WTC11 (cell line): ENCODE measurements at regions not wholly inside any gene's neighbourhood (a gene's known extent, or its start where the extent isn't known, plus 50 kb on each side); places are given as distances from the start of the nearest gene placed in this dataset.

Source experiments
- ATAC-seq: fragments of 200-7000 bp; cut with Tn5 transposase; 2 replicates; pipeline ENCODE4 v1.10.0; 2021; ENCODE audit warnings: mild to moderate bottlenecking, moderate library complexity
- CTCF ChIA-PET: fragments of 300-600 bp; sonication (Branson Sonifier 250); formaldehyde crosslinking; loops from one replicate; lab custom pipeline; 2021; ENCODE audit warnings: antibody characterized with exemption; lab: Charles Lee
- POLR2A ChIA-PET: fragments of 350-600 bp; sonication (Branson Sonifier 250); formaldehyde crosslinking; loops from one replicate; lab custom pipeline; 2021; ENCODE audit warnings: antibody characterized with exemption; lab: Charles Lee
- DNase-seq: peaks from one replicate; pipeline ENCODE4 v3.0.0; 2021; ENCODE audit warnings: low spot score
- H3K27ac Mint-ChIP-seq: 2 replicates; pipeline ENCODE4 v1.8.0; 2021; ENCODE audit warnings: mixed read lengths
- H3K27me3 Mint-ChIP-seq: 2 replicates; pipeline ENCODE4 v1.8.0; 2021; ENCODE audit warnings: low read depth, mild to moderate bottlenecking, moderate library complexity, mixed read lengths
- H3K36me3 Mint-ChIP-seq: 2 replicates; pipeline ENCODE4 v1.8.0; 2021; ENCODE audit warnings: mixed read lengths
- H3K4me1 Mint-ChIP-seq: 2 replicates; pipeline ENCODE4 v1.8.0; 2022; ENCODE audit warnings: mixed read lengths
- H3K4me3 Mint-ChIP-seq: 2 replicates; pipeline ENCODE4 v1.8.0; 2021; ENCODE audit warnings: mild to moderate bottlenecking, moderate library complexity, mixed read lengths
- H3K9me3 Mint-ChIP-seq: 2 replicates; pipeline ENCODE4 v1.8.0; 2021; ENCODE audit warnings: mixed read lengths
- ATF1 ChIP-seq: sonication (generic); formaldehyde crosslinking; IDR thresholded peaks from 2 replicates; pipeline ENCODE4 v1.8.1; 2023; ENCODE audit warnings: mild to moderate bottlenecking, moderate library complexity, missing genetic modification reagents
- CBFB ChIP-seq: sonication (generic); formaldehyde crosslinking; IDR thresholded peaks from 2 replicates; pipeline ENCODE4 v1.8.1; 2022; ENCODE audit warnings: mild to moderate bottlenecking, low read depth, missing genetic modification reagents
- CREB1 ChIP-seq: sonication (generic); formaldehyde crosslinking; IDR thresholded peaks from 2 replicates; pipeline ENCODE4 v1.8.0; 2023; ENCODE audit warnings: mild to moderate bottlenecking, missing genetic modification reagents
- FOXJ3 ChIP-seq: sonication (generic); formaldehyde crosslinking; IDR thresholded peaks from 2 replicates; pipeline ENCODE4 v1.9.0; 2021; ENCODE audit warnings: missing genetic modification reagents, mild to moderate bottlenecking, borderline replicate concordance
- FOXP1 ChIP-seq: sonication (generic); formaldehyde crosslinking; IDR thresholded peaks from 2 replicates; pipeline ENCODE4 v1.8.0; 2022; ENCODE audit warnings: missing genetic modification reagents, mild to moderate bottlenecking, moderate library complexity, borderline replicate concordance
- GTF2I ChIP-seq: fragments of 250-450 bp; sonication (Bioruptor Pico); conservative IDR thresholded peaks from 2 replicates; pipeline ENCODE4 v1.4.0; 2021; ENCODE audit warnings: mild to moderate bottlenecking
- IRF2 ChIP-seq: sonication (generic); formaldehyde crosslinking; IDR thresholded peaks from 2 replicates; pipeline ENCODE4 v1.8.0; 2022; ENCODE audit warnings: low read depth, missing genetic modification reagents, borderline replicate concordance
- JAZF1 ChIP-seq: fragments of 250-450 bp; sonication (Bioruptor Pico); IDR thresholded peaks from 2 replicates; pipeline ENCODE4 v1.9.0; 2021; ENCODE audit warnings: moderate library complexity, mild to moderate bottlenecking, inconsistent platforms
- JUN ChIP-seq: sonication (generic); formaldehyde crosslinking; IDR thresholded peaks from 2 replicates; pipeline ENCODE4 v1.8.0; 2023; ENCODE audit warnings: mild to moderate bottlenecking, missing genetic modification reagents
- KAT7 ChIP-seq: sonication (generic); formaldehyde crosslinking; IDR thresholded peaks from 2 replicates; pipeline ENCODE4 v1.8.1; 2023; ENCODE audit warnings: missing genetic modification reagents, mild to moderate bottlenecking, borderline replicate concordance
- NR2C2 ChIP-seq: sonication (generic); formaldehyde crosslinking; IDR thresholded peaks from 2 replicates; pipeline ENCODE4 v1.8.0; 2022; ENCODE audit warnings: mild to moderate bottlenecking, missing genetic modification reagents
- RORB ChIP-seq: fragments of 250-450 bp; sonication (Bioruptor Pico); IDR thresholded peaks from 2 replicates; pipeline ENCODE4 v1.9.0; 2021; ENCODE audit warnings: mild to moderate bottlenecking
- SMAD3 ChIP-seq: sonication (generic); formaldehyde crosslinking; IDR thresholded peaks from 2 replicates; pipeline ENCODE4 v1.8.0; 2022; ENCODE audit warnings: missing genetic modification reagents, mild to moderate bottlenecking, borderline replicate concordance
- SMAD4 ChIP-seq: sonication (generic); formaldehyde crosslinking; IDR thresholded peaks from 2 replicates; pipeline ENCODE4 v1.8.0; 2022; ENCODE audit warnings: mild to moderate bottlenecking, missing genetic modification reagents
- SP1 ChIP-seq: sonication (generic); formaldehyde crosslinking; conservative IDR thresholded peaks from 2 replicates; pipeline ENCODE4 v1.8.1; 2022; ENCODE audit warnings: missing genetic modification reagents
- ZNF121 ChIP-seq: sonication (generic); formaldehyde crosslinking; IDR thresholded peaks from 2 replicates; pipeline ENCODE4 v1.8.0; 2023; ENCODE audit warnings: missing genetic modification reagents
- TF ChIP-seq, protein P1 (sequence below): sonication (generic); formaldehyde crosslinking; IDR thresholded peaks from 2 replicates; pipeline ENCODE4 v1.8.0; 2022; ENCODE audit warnings: missing genetic modification reagents
- TF ChIP-seq, protein P2 (sequence below): sonication (generic); formaldehyde crosslinking; conservative IDR thresholded peaks from 2 replicates; pipeline ENCODE4 v1.8.1; 2022; ENCODE audit warnings: mild to moderate bottlenecking, missing genetic modification reagents
- TF ChIP-seq, protein P3 (sequence below): sonication (generic); formaldehyde crosslinking; IDR thresholded peaks from 2 replicates; pipeline ENCODE4 v1.8.0; 2022; ENCODE audit warnings: mild to moderate bottlenecking, missing genetic modification reagents
- TF ChIP-seq, protein P4 (sequence below): sonication (generic); formaldehyde crosslinking; IDR thresholded peaks from 2 replicates; pipeline ENCODE4 v1.8.0; 2023; ENCODE audit warnings: missing genetic modification reagents, mild to moderate bottlenecking, borderline replicate concordance
- TF ChIP-seq, protein P5 (sequence below): fragments of 250-450 bp; sonication (Bioruptor Pico); IDR thresholded peaks from 2 replicates; pipeline ENCODE4 v2.1.2; 2022; ENCODE audit warnings: mild to moderate bottlenecking, moderate library complexity
- TF ChIP-seq, protein P6 (sequence below): sonication (generic); formaldehyde crosslinking; IDR thresholded peaks from 2 replicates; pipeline ENCODE4 v1.8.1; 2022; ENCODE audit warnings: mild to moderate bottlenecking, moderate library complexity, missing genetic modification reagents

DNA sequence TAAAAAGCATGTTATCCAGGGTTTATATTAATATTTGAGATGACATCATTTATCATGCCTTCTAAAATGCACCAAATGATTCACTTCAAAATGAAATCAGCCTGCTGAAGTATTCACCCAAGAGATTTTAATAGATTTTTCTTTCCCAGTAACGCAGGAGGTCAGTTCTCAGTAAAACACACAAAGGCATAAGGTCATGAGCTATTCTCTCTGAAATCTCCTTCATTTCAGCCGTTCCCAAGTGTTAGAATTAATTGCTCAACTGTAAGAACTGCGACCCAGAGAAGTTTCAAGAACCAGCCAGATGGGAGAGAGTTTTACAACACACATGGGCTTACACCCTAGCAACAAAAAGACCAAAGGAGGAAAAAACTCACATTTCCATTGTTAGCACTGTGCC lies 84.2 kb upstream of the PHLPP1 start (continued):
- TF ChIP-seq, protein P1, sequence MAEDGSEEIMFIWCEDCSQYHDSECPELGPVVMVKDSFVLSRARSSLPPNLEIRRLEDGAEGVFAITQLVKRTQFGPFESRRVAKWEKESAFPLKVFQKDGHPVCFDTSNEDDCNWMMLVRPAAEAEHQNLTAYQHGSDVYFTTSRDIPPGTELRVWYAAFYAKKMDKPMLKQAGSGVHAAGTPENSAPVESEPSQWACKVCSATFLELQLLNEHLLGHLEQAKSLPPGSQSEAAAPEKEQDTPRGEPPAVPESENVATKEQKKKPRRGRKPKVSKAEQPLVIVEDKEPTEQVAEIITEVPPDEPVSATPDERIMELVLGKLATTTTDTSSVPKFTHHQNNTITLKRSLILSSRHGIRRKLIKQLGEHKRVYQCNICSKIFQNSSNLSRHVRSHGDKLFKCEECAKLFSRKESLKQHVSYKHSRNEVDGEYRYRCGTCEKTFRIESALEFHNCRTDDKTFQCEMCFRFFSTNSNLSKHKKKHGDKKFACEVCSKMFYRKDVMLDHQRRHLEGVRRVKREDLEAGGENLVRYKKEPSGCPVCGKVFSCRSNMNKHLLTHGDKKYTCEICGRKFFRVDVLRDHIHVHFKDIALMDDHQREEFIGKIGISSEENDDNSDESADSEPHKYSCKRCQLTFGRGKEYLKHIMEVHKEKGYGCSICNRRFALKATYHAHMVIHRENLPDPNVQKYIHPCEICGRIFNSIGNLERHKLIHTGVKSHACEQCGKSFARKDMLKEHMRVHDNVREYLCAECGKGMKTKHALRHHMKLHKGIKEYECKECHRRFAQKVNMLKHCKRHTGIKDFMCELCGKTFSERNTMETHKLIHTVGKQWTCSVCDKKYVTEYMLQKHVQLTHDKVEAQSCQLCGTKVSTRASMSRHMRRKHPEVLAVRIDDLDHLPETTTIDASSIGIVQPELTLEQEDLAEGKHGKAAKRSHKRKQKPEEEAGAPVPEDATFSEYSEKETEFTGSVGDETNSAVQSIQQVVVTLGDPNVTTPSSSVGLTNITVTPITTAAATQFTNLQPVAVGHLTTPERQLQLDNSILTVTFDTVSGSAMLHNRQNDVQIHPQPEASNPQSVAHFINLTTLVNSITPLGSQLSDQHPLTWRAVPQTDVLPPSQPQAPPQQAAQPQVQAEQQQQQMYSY (CRISPR knock-in tag): no peak
- TF ChIP-seq, protein P2, sequence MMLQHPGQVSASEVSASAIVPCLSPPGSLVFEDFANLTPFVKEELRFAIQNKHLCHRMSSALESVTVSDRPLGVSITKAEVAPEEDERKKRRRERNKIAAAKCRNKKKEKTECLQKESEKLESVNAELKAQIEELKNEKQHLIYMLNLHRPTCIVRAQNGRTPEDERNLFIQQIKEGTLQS (CRISPR knock-in tag): no peak
- TF ChIP-seq SP1 (CRISPR knock-in tag): no peak

DNA sequence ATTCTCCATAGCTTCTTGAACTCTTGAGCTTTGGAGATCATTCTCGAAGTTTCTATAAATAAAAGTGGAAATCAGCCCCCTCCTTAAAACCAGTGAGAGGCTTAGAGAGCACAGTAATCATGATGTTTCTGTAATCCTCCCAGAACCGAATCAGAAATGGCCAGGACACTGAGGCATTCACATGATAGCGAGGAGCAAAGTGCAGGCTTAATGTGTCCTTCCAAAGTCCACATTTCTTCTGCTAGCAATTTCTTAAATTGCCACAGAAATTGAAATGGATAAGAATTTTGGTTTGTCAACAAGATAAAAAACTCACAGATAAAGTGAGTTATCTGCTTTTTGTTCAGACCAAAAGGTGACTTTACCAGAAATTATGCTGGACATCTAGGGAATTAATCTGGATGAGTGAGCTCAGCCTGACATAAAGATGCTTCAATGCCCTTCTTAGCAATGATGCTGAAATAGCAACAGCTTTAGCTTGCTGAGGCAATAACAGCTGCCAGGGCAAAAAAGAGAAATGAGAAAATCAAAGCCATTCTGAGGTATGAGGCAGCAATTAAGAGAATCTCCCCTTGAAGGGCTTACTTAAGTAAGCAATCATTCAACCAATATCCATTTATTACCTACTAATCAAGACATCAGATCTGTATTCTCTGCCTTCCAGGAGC lies 82.4 kb upstream of the PHLPP1 start:
- POLR2A ChIA-PET: no interaction called here
- no peak overlapping the region for H3K4me3 Mint-ChIP-seq

More for the DNA sequence above, 82.4 kb upstream of the PHLPP1 start:
- H3K4me1 Mint-ChIP-seq: peaks cover 10% of the 10 kb centered on the region
- no peaks in the 10 kb centered on the region for H3K9me3 Mint-ChIP-seq
- DNase-seq: no peak
- CTCF ChIA-PET: interaction anchor here (1.0 kb wide), 1 partner anchor 207 kb away, joined by 3 read pairs; no protein-coding TSS in a partner anchor
- no peak for ATAC-seq
- H3K27me3 Mint-ChIP-seq: no peaks in the 10 kb centered on the region
- TF ChIP-seq ZNF121 (CRISPR knock-in tag) (no peak), JAZF1 (CRISPR knock-in tag) (no peak), FOXJ3 (CRISPR knock-in tag) (no peak), RORB (CRISPR knock-in tag) (no peak), KAT7 (no peak), CBFB (CRISPR knock-in tag) (no peak), SP1 (CRISPR knock-in tag) (no peak), IRF2 (no peak), ATF1 (CRISPR knock-in tag) (no peak), CREB1 (CRISPR knock-in tag) (no peak), NR2C2 (CRISPR knock-in tag) (no peak), GTF2I (no peak), SMAD4 (no peak), JUN (CRISPR knock-in tag) (no peak), FOXP1 (CRISPR knock-in tag) (no peak), SMAD3 (no peak)
- TF ChIP-seq, protein P3, sequence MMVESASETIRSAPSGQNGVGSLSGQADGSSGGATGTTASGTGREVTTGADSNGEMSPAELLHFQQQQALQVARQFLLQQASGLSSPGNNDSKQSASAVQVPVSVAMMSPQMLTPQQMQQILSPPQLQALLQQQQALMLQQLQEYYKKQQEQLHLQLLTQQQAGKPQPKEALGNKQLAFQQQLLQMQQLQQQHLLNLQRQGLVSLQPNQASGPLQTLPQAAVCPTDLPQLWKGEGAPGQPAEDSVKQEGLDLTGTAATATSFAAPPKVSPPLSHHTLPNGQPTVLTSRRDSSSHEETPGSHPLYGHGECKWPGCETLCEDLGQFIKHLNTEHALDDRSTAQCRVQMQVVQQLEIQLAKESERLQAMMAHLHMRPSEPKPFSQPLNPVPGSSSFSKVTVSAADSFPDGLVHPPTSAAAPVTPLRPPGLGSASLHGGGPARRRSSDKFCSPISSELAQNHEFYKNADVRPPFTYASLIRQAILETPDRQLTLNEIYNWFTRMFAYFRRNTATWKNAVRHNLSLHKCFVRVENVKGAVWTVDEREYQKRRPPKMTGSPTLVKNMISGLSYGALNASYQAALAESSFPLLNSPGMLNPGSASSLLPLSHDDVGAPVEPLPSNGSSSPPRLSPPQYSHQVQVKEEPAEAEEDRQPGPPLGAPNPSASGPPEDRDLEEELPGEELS (CRISPR knock-in tag): no peak
- TF ChIP-seq, protein P4, sequence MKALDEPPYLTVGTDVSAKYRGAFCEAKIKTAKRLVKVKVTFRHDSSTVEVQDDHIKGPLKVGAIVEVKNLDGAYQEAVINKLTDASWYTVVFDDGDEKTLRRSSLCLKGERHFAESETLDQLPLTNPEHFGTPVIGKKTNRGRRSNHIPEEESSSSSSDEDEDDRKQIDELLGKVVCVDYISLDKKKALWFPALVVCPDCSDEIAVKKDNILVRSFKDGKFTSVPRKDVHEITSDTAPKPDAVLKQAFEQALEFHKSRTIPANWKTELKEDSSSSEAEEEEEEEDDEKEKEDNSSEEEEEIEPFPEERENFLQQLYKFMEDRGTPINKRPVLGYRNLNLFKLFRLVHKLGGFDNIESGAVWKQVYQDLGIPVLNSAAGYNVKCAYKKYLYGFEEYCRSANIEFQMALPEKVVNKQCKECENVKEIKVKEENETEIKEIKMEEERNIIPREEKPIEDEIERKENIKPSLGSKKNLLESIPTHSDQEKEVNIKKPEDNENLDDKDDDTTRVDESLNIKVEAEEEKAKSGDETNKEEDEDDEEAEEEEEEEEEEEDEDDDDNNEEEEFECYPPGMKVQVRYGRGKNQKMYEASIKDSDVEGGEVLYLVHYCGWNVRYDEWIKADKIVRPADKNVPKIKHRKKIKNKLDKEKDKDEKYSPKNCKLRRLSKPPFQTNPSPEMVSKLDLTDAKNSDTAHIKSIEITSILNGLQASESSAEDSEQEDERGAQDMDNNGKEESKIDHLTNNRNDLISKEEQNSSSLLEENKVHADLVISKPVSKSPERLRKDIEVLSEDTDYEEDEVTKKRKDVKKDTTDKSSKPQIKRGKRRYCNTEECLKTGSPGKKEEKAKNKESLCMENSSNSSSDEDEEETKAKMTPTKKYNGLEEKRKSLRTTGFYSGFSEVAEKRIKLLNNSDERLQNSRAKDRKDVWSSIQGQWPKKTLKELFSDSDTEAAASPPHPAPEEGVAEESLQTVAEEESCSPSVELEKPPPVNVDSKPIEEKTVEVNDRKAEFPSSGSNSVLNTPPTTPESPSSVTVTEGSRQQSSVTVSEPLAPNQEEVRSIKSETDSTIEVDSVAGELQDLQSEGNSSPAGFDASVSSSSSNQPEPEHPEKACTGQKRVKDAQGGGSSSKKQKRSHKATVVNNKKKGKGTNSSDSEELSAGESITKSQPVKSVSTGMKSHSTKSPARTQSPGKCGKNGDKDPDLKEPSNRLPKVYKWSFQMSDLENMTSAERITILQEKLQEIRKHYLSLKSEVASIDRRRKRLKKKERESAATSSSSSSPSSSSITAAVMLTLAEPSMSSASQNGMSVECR (CRISPR knock-in tag): no peak
- TF ChIP-seq, protein P5, sequence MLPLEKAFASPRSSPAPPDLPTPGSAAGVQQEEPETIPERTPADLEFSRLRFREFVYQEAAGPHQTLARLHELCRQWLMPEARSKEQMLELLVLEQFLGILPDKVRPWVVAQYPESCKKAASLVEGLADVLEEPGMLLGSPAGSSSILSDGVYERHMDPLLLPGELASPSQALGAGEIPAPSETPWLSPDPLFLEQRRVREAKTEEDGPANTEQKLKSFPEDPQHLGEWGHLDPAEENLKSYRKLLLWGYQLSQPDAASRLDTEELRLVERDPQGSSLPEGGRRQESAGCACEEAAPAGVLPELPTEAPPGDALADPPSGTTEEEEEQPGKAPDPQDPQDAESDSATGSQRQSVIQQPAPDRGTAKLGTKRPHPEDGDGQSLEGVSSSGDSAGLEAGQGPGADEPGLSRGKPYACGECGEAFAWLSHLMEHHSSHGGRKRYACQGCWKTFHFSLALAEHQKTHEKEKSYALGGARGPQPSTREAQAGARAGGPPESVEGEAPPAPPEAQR (CRISPR knock-in tag): no peak
- TF ChIP-seq, protein P6, sequence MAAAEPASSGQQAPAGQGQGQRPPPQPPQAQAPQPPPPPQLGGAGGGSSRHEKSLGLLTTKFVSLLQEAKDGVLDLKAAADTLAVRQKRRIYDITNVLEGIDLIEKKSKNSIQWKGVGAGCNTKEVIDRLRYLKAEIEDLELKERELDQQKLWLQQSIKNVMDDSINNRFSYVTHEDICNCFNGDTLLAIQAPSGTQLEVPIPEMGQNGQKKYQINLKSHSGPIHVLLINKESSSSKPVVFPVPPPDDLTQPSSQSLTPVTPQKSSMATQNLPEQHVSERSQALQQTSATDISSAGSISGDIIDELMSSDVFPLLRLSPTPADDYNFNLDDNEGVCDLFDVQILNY (CRISPR knock-in tag): no peak
- no peak overlapping the region for H3K27ac Mint-ChIP-seq
- no peaks in the 10 kb centered on the region for H3K36me3 Mint-ChIP-seq
